Activated T-cell treated with anti-CD3 and anti-CD28 coated beads, Interleukin-2, amount 50 U/mL, for 72 hours (primary cell): ENCODE measurements at regions not wholly inside any gene's neighbourhood (a gene's known extent, or its start where the extent isn't known, plus 50 kb on each side); places are given as distances from the start of the nearest gene placed in this dataset.

Experiments
- ATAC-seq, 2 donors: fragments of 150-1000 bp; cut with Tn5 transposase; replicated peaks in 1 of 2; 2 replicates each; pipeline ENCODE4 v1.10.0; 2021; ENCODE audit warnings: moderate library complexity in 2 of 2, mild to moderate bottlenecking in 1 of 2
- DNase-seq, 2 donors: peaks; one replicate each; pipeline ENCODE4 v3.0.0; 2021 to 2022; ENCODE audit warnings: mixed read lengths in 1 of 2
- H3K27ac Mint-ChIP-seq: one replicate; pipeline ENCODE4 v1.8.0; 2022; ENCODE audit warnings: mild to moderate bottlenecking, moderate library complexity, mixed read lengths
- H3K27me3 Mint-ChIP-seq: one replicate; pipeline ENCODE4 v1.8.0; 2022; ENCODE audit warnings: low read depth, mixed read lengths
- H3K36me3 Mint-ChIP-seq, 2 donors: one replicate each; pipeline ENCODE4 v1.8.0; 2022; ENCODE audit warnings: mixed read lengths in 2 of 2, mild to moderate bottlenecking in 1 of 2; ENCODE audit not compliant: insufficient read depth in 2 of 2
- H3K4me1 Mint-ChIP-seq: one replicate; pipeline ENCODE4 v1.8.0; 2022; ENCODE audit warnings: low read depth, mixed read lengths
- H3K4me3 Mint-ChIP-seq, 2 donors: one replicate each; pipeline ENCODE4 v1.8.0; 2022; ENCODE audit warnings: mild to moderate bottlenecking in 2 of 2, mixed read lengths in 2 of 2, moderate library complexity in 2 of 2
- H3K9me3 Mint-ChIP-seq, 2 donors: one replicate each; pipeline ENCODE4 v1.8.0; 2022; ENCODE audit warnings: mixed read lengths in 2 of 2

DNA sequence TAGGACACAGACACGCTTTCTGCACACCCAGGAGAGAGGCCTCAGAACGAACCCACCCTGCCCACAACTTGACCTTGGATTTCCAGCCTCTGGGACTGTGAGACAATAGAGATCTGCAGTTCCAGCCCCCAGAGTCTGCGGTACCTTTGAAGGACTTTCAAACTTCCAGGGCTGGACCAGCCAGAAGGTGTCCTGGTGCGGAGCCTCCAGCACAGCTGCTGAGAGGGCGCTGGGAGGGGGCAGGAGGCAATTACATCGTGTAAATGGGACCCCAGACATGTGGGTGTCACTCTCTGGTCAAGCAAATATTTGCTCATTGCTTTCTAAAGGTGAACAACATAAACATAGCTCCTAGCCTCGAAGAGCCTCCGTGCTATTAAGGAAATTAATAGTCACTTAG is 58.7 kb upstream of the ACTRT2 start:
- Mint-ChIP-seq H3K36me3 (no peaks in the 10 kb centered on the region), H3K4me1 (no peaks in the 10 kb centered on the region), H3K4me3 (no peak overlapping the region), H3K9me3 (peaks cover 2 to 5% of the 10 kb centered on the region in 2 donors), H3K27ac (no peak overlapping the region), H3K27me3 (no peaks in the 10 kb centered on the region)
- DNase-seq (no peak), ATAC-seq (no peak)

DNA sequence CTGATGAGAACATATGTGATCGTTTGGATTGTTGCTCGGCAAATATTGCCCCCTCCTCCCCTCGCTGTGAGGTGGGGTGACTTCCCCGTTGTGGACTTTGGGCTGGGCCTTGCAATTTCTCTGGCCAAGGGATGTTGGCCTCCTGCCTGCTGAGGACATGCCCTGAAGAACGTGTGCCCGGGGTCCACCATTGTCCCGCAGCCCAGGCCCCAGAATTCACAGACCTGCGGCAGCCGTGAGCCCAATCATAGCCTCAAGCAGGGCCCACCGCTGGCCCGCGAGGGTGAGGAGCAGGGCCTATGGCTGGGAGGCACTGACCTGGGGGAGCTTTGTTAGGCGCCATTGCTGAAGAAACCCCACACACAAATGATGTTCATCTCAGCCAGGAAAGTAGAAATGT is 58.3 kb upstream of the ACTRT2 start:
- ATAC-seq (no peak), DNase-seq (no peak)
- Mint-ChIP-seq H3K27me3 (no peaks in the 10 kb centered on the region), H3K27ac (no peak overlapping the region), H3K4me3 (no peak overlapping the region), H3K36me3 (no peaks in the 10 kb centered on the region), H3K4me1 (no peaks in the 10 kb centered on the region), H3K9me3 (peaks cover 1 to 2% of the 10 kb centered on the region in 2 donors)

DNA sequence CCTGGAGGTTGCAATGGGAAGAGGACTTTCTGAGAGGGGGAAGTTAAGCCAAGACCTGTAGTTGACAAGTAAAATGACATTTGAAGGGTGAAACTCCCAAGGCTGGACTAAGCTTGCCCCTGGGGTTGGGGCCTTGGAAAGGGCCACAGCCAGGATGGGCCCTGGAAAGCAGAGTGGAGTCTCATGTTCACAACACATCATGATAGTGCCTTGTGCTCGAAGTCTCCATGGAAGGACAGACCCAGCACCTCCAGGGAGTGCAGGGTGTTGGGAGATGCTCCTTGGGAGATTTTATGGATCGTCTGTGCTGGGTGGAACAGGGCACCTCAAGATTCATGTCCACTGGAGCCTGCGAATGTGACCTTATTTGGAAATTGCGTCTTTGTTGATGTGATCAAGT is 55.6 kb upstream of the ACTRT2 start:
- Mint-ChIP-seq H3K27ac (no peak overlapping the region), H3K9me3 (no peaks in the 10 kb centered on the region), H3K27me3 (no peaks in the 10 kb centered on the region), H3K36me3 (no peaks in the 10 kb centered on the region), H3K4me1 (no peaks in the 10 kb centered on the region), H3K4me3 (no peak overlapping the region)
- no peak for ATAC-seq
- DNase-seq: no peak

DNA sequence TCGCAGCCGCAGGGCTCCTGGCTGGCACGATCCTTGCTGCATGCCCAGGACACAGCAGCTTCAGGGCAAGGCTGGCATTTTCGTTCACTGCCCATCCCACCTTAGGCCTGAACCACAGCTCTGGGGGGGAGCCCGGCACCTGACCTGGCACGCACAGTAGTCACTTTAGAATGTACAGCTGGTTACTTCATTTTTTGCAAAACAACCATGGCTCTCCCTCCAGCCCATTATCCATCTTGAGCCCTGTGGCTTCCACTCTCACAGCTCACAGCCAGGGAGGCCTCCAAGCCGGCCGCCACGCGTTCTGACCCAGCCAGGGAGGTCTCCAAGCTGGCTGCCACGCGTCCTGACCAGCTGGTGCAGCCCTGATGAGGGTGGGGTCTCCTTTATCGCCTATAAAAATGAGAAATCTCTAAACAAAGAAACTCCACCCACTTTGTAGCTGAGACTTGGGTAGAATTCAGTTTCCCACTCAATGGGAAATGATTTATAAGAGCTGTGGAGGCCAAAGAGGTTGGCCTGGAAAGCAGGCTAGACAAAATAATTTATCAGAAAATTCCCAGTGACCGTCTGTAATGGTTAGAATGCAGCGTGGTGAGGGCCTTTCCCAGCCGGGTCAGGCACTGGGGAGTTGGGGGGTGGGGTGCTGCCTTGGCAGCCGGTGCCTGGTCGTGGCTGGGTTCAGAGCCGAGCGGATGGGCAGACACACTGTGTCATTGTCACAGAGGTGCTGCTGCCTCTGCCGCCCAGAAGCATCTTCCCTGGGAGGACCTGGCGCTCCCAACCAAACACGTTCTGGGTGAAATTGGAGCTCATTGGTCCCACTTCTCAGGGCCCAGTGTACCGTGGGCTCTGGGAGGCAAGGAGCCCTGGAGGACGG is 54.6 kb upstream of the ACTRT2 start:
- H3K27me3 Mint-ChIP-seq: no peaks in the 10 kb centered on the region
- ATAC-seq: no peak
- H3K4me1 Mint-ChIP-seq: no peaks in the 10 kb centered on the region
- no peak overlapping the region for H3K4me3 Mint-ChIP-seq
- DNase-seq: no peak
- no peak overlapping the region for H3K27ac Mint-ChIP-seq
- no peaks in the 10 kb centered on the region for H3K9me3 Mint-ChIP-seq
- no peaks in the 10 kb centered on the region for H3K36me3 Mint-ChIP-seq

DNA sequence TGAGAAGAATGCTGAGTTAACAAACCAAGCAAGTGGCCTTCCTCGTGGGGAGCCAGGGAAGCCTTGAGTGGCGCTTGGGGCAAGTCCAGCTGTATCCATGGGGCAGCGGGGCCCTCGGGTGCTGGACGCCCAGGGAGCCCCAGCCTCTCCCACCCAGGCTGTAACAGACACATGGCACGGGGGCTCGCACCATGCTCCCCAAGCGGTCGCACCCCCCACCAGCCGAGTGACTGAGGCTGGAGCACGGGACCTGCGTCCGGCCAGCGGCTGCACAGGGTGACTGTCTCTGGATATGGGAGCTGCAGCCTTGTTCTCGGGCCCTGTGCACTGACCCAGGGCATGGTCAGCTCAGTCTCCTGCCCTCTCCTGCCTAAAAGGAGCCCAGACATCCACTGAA is 53.9 kb upstream of the ACTRT2 start:
- DNase-seq (no peak), ATAC-seq (no peak)
- Mint-ChIP-seq H3K4me1 (no peaks in the 10 kb centered on the region), H3K4me3 (no peak overlapping the region), H3K36me3 (no peaks in the 10 kb centered on the region), H3K27me3 (no peaks in the 10 kb centered on the region), H3K9me3 (no peaks in the 10 kb centered on the region), H3K27ac (no peak overlapping the region)

DNA sequence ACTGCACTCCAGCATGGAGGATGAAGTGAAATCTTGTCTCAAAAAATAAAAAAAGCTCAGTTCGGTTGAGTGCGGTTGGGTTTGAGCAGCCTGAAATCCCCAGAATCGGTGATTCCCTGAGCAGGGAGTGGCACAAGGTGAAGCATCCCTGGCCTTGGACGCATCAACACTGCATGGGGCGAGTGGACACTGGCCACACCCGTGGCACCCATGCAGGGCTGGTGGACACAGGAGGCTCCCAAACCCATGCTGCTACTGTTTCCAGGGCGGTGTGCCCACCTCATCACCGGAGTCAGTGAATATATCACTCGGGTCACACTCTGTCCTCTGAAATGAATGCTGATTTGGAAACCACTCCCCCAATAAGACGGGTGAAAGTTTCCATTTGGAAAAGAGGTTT is 53.4 kb upstream of the ACTRT2 start:
- H3K36me3 Mint-ChIP-seq: no peaks in the 10 kb centered on the region
- no peaks in the 10 kb centered on the region for H3K4me1 Mint-ChIP-seq
- no peaks in the 10 kb centered on the region for H3K27me3 Mint-ChIP-seq
- no peaks in the 10 kb centered on the region for H3K9me3 Mint-ChIP-seq
- DNase-seq (no peak), ATAC-seq (no peak)
- no peak overlapping the region for H3K27ac Mint-ChIP-seq
- H3K4me3 Mint-ChIP-seq: no peak overlapping the region

DNA sequence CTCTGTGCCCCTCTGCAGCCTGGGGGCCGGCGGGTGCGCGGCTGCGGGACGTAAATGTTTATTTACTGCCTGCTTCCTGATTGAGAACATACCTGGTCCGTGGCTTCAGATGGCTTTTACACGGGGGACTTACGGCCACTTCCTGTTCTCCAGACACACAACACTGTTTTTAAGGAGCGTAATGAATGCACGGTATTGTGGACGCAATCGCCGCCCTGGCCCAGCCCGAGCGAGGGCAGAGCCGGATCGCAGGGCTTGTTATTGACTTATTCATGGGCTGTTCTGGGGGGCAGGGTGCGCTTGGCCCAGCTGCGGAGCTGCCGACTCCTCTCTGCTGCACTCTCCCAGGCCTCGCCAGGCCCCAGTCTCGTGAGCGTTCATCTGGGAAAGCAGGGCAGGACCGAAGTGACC is 52.8 kb upstream of the ACTRT2 start:
- ATAC-seq (no peak), DNase-seq (no peak)
- Mint-ChIP-seq H3K4me3 (no peak overlapping the region), H3K36me3 (no peaks in the 10 kb centered on the region), H3K27me3 (no peaks in the 10 kb centered on the region), H3K27ac (no peak overlapping the region), H3K4me1 (no peaks in the 10 kb centered on the region), H3K9me3 (no peaks in the 10 kb centered on the region)

DNA sequence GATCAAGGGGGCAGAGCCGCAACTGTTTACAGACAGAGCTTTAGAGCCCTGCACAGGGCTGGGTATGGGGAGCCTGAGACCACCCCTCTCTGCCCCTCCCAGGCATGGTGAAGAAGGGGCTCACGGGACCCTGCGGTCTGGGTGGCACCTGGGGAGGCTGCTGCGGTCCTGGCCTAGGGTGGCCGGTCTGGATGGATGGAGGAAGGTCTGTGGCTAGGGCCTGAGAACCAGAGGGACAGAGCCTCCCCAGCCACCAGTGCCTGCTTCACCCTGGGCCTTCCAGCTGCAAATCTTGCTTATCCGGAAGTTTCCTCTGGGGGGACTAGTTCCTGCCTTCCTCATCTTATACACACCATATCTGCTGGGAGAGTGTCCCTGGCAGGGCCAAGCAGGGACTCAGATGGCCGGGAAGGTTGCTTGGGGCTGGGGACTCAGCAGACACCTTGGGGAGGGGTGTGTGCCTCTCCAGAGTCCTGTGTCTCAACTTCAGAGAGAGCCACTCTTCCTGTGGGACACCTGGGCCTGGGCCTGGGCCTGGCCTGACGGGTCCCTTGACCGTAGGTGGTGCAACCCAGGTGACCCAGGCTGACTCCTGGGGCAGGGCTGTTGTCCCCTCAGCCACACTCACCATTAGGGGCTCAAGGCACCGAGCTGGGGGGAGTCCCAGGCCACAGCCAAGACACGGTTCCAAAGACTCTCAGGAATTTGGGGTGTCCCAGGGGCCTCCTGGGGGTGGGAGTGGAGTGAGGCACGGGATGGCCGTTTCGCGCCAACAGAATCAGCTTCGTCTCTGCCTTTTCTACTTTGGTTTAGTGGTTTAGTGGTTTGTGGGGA is 52.0 kb upstream of the ACTRT2 start:
- ATAC-seq (no peak), DNase-seq (no peak)
- Mint-ChIP-seq H3K9me3 (no peaks in the 10 kb centered on the region), H3K36me3 (no peaks in the 10 kb centered on the region), H3K27ac (no peak overlapping the region), H3K27me3 (no peaks in the 10 kb centered on the region), H3K4me1 (no peaks in the 10 kb centered on the region), H3K4me3 (no peak overlapping the region)

DNA sequence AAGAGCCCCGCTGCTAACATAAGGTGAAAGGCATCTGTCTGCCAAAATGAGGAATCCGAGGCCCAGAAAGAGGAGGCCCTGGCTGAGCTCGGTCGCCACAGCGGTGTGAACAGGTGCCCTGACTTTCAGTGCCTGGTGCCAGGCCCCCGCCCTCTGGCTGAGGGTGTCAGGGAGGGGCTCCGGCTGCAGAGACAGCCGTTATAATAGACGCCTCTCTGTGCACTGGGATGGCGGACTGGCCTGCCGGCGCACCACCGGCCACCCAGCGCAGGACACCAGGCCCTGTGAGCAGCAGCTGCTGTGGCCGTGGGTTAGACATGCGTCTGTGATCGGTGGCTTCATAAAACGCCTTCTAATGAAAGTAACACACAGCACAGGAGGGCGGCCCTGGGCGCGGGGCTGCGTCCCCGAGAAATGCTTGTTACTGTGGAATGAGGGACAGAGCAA is 51.4 kb upstream of the ACTRT2 start:
- Mint-ChIP-seq H3K36me3 (no peaks in the 10 kb centered on the region), H3K4me3 (no peak overlapping the region), H3K4me1 (no peaks in the 10 kb centered on the region), H3K9me3 (no peaks in the 10 kb centered on the region), H3K27me3 (no peaks in the 10 kb centered on the region), H3K27ac (no peak overlapping the region)
- ATAC-seq: no peak
- DNase-seq: no peak

DNA sequence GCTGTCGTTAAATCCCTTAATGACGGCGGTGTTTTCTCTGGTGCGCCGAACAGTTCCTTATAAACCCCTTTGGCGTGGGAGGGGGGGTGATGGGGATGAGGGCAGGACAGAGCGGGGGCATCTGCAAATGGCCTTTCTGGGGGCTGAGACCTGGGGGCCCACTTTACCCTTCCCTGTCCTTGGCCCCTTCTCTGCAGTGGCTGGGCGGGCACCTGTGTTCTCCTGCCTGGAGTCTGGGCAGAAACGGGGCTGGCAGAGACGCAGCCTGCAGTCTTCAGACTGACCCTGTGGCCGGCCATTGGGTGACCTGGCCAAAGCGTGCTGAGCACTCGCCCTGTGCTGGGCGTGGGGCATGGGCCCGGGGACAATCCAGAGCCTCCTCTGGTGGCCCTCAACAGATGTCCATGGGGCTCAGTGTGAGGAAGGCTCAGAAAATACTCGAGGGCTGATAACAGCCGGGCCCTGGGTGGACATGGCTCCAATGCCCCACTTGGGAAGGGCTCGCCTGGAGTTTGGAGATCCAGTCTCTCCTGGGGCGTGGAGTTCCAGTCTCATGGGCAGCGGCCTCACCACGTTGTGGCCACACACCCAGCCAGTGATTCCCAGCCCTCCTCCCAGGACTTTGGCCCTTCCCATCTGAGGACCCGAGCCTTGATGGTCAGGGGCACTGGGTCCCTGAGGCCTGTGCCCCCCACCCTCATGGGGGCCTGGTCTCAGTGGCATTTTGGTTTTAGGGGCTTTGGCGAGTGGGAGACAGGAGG is 50.8 kb upstream of the ACTRT2 start:
- Mint-ChIP-seq H3K27ac (no peak overlapping the region), H3K9me3 (no peaks in the 10 kb centered on the region), H3K36me3 (no peaks in the 10 kb centered on the region), H3K27me3 (no peaks in the 10 kb centered on the region), H3K4me3 (no peak overlapping the region), H3K4me1 (no peaks in the 10 kb centered on the region)
- no peak for DNase-seq
- no peak for ATAC-seq

DNA sequence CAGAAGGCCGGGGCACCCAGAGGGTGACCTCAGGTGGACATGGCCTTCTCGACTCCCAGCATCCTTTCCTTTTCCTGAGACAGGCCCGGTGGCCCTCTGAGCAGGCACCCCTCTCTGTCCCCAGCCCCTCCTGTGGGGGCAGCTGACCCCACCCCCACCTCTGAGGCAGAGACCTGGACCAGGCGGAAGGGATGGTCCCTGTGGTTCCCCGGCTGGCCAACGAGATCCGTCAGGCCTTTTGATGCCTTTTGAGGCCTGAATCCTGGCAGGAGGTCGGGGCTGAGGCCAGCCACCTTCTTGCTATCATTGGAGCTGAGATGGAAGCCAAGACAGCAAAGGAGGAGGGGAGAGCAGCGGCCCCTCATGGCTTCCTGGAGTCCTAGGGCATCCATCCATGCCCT is 50.2 kb upstream of the ACTRT2 start:
- H3K27ac Mint-ChIP-seq: no peak overlapping the region

More for the DNA sequence above, 50.2 kb upstream of the ACTRT2 start:
- ATAC-seq: no peak
- Mint-ChIP-seq H3K27me3 (no peaks in the 10 kb centered on the region), H3K9me3 (no peaks in the 10 kb centered on the region), H3K4me3 (no peak overlapping the region), H3K36me3 (no peaks in the 10 kb centered on the region), H3K4me1 (no peaks in the 10 kb centered on the region)
- DNase-seq: no peak
